Germinal center (tissue), 1 donor: ENCODE measurements at regions not wholly inside any gene's neighbourhood (a gene's known extent, or its start where the extent isn't known, plus 50 kb on each side); places are given as distances from the start of the nearest gene placed in this dataset.
"Not testable (repeated sequence)": the region's sequence is repeated elsewhere in the genome, so short reads cannot be mapped to it uniquely, and the experiment has no call there.

Source experiments
- DNase-seq: peaks from one replicate; pipeline ENCODE4 v3.0.0; 2012; ENCODE audit warnings: mixed read lengths, low spot score

GRCh38 chr10:63848871-63849270 lies 327.7 kb downstream of the REEP3 start:
- DNase-seq = not testable (repeated sequence)

- DNase-seq = no peak
Observed at GRCh38 chr10:63862860-63863259, 341.7 kb downstream of the REEP3 start.

GRCh38 chr10:63865210-63865609 lies 344.0 kb downstream of the REEP3 start:
- DNase-seq = no peak

GRCh38 chr10:63866075-63866746 lies 345.0 kb downstream of the REEP3 start:
- peak; percentile 62 for DNase-seq

GRCh38 chr10:63866747-63867140 lies 345.5 kb downstream of the REEP3 start:
- peak; percentile 22 for DNase-seq

GRCh38 chr10:63878428-63878827 lies 357.2 kb downstream of the REEP3 start:
- DNase-seq = no peak

GRCh38 chr10:63883861-63884260 lies 362.7 kb downstream of the REEP3 start:
- DNase-seq = no peak

- no peak for DNase-seq
Observed at GRCh38 chr10:63884426-63884825, 363.2 kb downstream of the REEP3 start.

GRCh38 chr10:63885156-63885555 lies 364.0 kb downstream of the REEP3 start:
- no peak for DNase-seq

GRCh38 chr10:63886281-63887022 lies 365.3 kb downstream of the REEP3 start:
- DNase-seq = no peak

GRCh38 chr10:63887023-63887589 lies 365.9 kb downstream of the REEP3 start:
- DNase-seq = no peak

- DNase-seq = no peak
Observed at GRCh38 chr10:63887600-63888370, 366.6 kb downstream of the REEP3 start.

- no peak for DNase-seq
Observed at GRCh38 chr10:63889803-63890202, 368.6 kb downstream of the REEP3 start.

- DNase-seq = no peak
Observed at GRCh38 chr10:63896992-63897391, 375.8 kb downstream of the REEP3 start.

- no peak for DNase-seq
Observed at GRCh38 chr10:63899673-63900300, 378.6 kb downstream of the REEP3 start.

GRCh38 chr10:63901228-63901627 lies 380.0 kb downstream of the REEP3 start:
- DNase-seq = no peak

GRCh38 chr10:63901881-63902280 lies 380.7 kb downstream of the REEP3 start:
- DNase-seq = no peak

- no peak for DNase-seq
Observed at GRCh38 chr10:63910806-63911205, 389.6 kb downstream of the REEP3 start.

- no peak for DNase-seq
Observed at GRCh38 chr10:63915240-63915639, 394.0 kb downstream of the REEP3 start.

GRCh38 chr10:63917363-63917762 lies 396.2 kb downstream of the REEP3 start:
- DNase-seq = no peak

- DNase-seq = no peak
Observed at GRCh38 chr10:63919575-63920279, 398.5 kb downstream of the REEP3 start.
